Adrenal gland (tissue), 5 donors: ENCODE measurements at regions not wholly inside any gene's neighbourhood (a gene's known extent, or its start where the extent isn't known, plus 50 kb on each side); places are given as distances from the start of the nearest gene placed in this dataset.

Experiments used
- CTCF ChIP-seq, 6 experiments: fragments of 450-650 bp in 4 of 6; fragments of 200-600 bp in 2 of 6; sonication (generic) in 1 of 6; IDR thresholded peaks; 1 replicate in 5 of 6; 2 replicates in 1 of 6; pipeline versions ENCODE4 v1.5.1 to v1.8.0; 2016 to 2021; ENCODE audit warnings: antibody characterized with exemption in 6 of 6, mild to moderate bottlenecking in 2 of 6, moderate library complexity in 1 of 6
- POLR2A ChIP-seq, 2 donors: fragments of 450-650 bp; IDR thresholded peaks; one replicate each; pipeline ENCODE4 v1.6.1; 2017; ENCODE audit warnings: antibody characterized with exemption in 2 of 2, mild to moderate bottlenecking in 2 of 2, moderate library complexity in 1 of 2
- donor health status: DM: no; HTN: no; CAD: no.

GRCh38 chr4:108382751-108383150 lies 214.0 kb upstream of the LEF1 start:
- TF ChIP-seq CTCF (IDR thresholded peaks at IDR 0.05) (no peak), POLR2A (IDR thresholded peaks at IDR 0.05) (no peak)
